Lower lobe of right lung (tissue), 2 donors: ENCODE measurements at regions not wholly inside any gene's neighbourhood (a gene's known extent, or its start where the extent isn't known, plus 50 kb on each side); places are given as distances from the start of the nearest gene placed in this dataset.

Experiments used
- ATAC-seq, 2 donors: fragments of 200-7000 bp; cut with Tn5 transposase; one replicate each; pipeline ENCODE4 v1.9.1; 2020 to 2022; ENCODE audit warnings: mild to moderate bottlenecking in 2 of 2, moderate library complexity in 2 of 2
- DNase-seq: peaks from one replicate; pipeline ENCODE4 v3.0.0-alpha.2; 2020
- H3K27ac ChIP-seq: fragments of 200-600 bp; one replicate; pipeline ENCODE4 v1.8.0; 2022
- H3K27me3 ChIP-seq: fragments of 200-600 bp; one replicate; pipeline ENCODE4 v1.8.0; 2022; ENCODE audit warnings: low read depth
- H3K36me3 ChIP-seq: fragments of 200-600 bp; one replicate; pipeline ENCODE4 v1.8.0; 2022; ENCODE audit warnings: mild to moderate bottlenecking
- H3K4me1 ChIP-seq: fragments of 200-600 bp; one replicate; pipeline ENCODE4 v1.8.0; 2022
- H3K4me3 ChIP-seq: fragments of 200-600 bp; one replicate; pipeline ENCODE4 v1.8.0; 2022; ENCODE audit warnings: mild to moderate bottlenecking
- H3K9me3 ChIP-seq: fragments of 200-600 bp; one replicate; pipeline ENCODE4 v1.8.0; 2022
- CTCF ChIP-seq: fragments of 200-600 bp; IDR thresholded peaks from one replicate; pipeline ENCODE4 v1.8.0; 2022; ENCODE audit warnings: antibody characterized with exemption, mild to moderate bottlenecking
- intact Hi-C: fragments of 100-400 bp; cut with DNase I; formaldehyde crosslinking; loops from one replicate; pipeline ENCODE4 v1.11.0; 2022
- donor health status: DM: no; HTN: yes; CAD: no; lungs with severe emphysema.

- no peaks in the 10 kb centered on the region for H3K9me3 ChIP-seq
- H3K27ac ChIP-seq = no peak overlapping the region
- ATAC-seq (no peak), DNase-seq (no peak)
- peaks cover 47% of the 10 kb centered on the region for H3K4me1 ChIP-seq
- no peaks in the 10 kb centered on the region for H3K27me3 ChIP-seq
- intact Hi-C loops = no loop called here
- H3K4me3 ChIP-seq = no peak overlapping the region
- TF ChIP-seq CTCF = no peak
- H3K36me3 ChIP-seq = no peaks in the 10 kb centered on the region
Observed at GRCh38 chr7:22579961-22580360, 80.0 kb upstream of the STEAP1B start.

- DNase-seq = no peak
- Histone ChIP-seq H3K36me3 (no peaks in the 10 kb centered on the region), H3K4me3 (no peak overlapping the region), H3K27ac (peak overlapping the region; percentile 71), H3K27me3 (no peaks in the 10 kb centered on the region), H3K9me3 (no peaks in the 10 kb centered on the region), H3K4me1 (peaks cover 32% of the 10 kb centered on the region)
- intact Hi-C loops = no loop called here
- no peak for TF ChIP-seq CTCF
- ATAC-seq = peak; percentile 43 to 61
Observed at GRCh38 chr7:22578007-22578733, 78.2 kb upstream of the STEAP1B start.

- DNase-seq (no peak), ATAC-seq (peak; percentile 93 to 96)
- H3K4me1 ChIP-seq = peaks cover 26% of the 10 kb centered on the region
- no peaks in the 10 kb centered on the region for H3K9me3 ChIP-seq
- intact Hi-C loops = no loop called here
- no peak for TF ChIP-seq CTCF
- H3K27ac ChIP-seq = peak overlapping the region; percentile 71
- no peaks in the 10 kb centered on the region for H3K36me3 ChIP-seq
- no peak overlapping the region for H3K4me3 ChIP-seq
- H3K27me3 ChIP-seq = no peaks in the 10 kb centered on the region
Observed at GRCh38 chr7:22577470-22578001, 77.5 kb upstream of the STEAP1B start.

- H3K4me1 ChIP-seq = peaks cover 24% of the 10 kb centered on the region
- no peak for TF ChIP-seq CTCF
- no peaks in the 10 kb centered on the region for H3K9me3 ChIP-seq
- no peaks in the 10 kb centered on the region for H3K27me3 ChIP-seq
- H3K4me3 ChIP-seq = no peak overlapping the region
- DNase-seq (no peak), ATAC-seq (no peak)
- peak overlapping the region; percentile 71 for H3K27ac ChIP-seq
- no peaks in the 10 kb centered on the region for H3K36me3 ChIP-seq
- intact Hi-C loops = no loop called here
Observed at GRCh38 chr7:22576612-22577469, 76.9 kb upstream of the STEAP1B start.

- Histone ChIP-seq H3K4me3 (no peak overlapping the region), H3K27ac (no peak overlapping the region), H3K9me3 (no peaks in the 10 kb centered on the region), H3K36me3 (no peaks in the 10 kb centered on the region), H3K4me1 (peaks cover 34% of the 10 kb centered on the region), H3K27me3 (no peaks in the 10 kb centered on the region)
- intact Hi-C loops = no loop called here
- ATAC-seq = no peak
- TF ChIP-seq CTCF = no peak
- DNase-seq = no peak
Observed at GRCh38 chr7:22574754-22575520, 74.9 kb upstream of the STEAP1B start.
